HepG2 (cell line): ENCODE measurements at regions not wholly inside any gene's neighbourhood (a gene's known extent, or its start where the extent isn't known, plus 50 kb on each side); places are given as distances from the start of the nearest gene placed in this dataset.

Experiments
- DNMT1 ChIP-seq: sonication (generic); formaldehyde crosslinking; IDR thresholded peaks from 2 replicates; pipeline ENCODE4 v1.5.1; 2020; ENCODE audit warnings: mild to moderate bottlenecking, missing genetic modification reagents
- GABPA ChIP-seq, 2 experiments: IDR thresholded peaks; 2 replicates each; pipeline ENCODE4 v1.6.1; 2011 to 2016; ENCODE audit warnings: low read depth in 2 of 2, low read length in 1 of 2, missing biosample characterization in 1 of 2, missing genetic modification characterization in 1 of 2
- HNRNPUL1 ChIP-seq: fragments of 200-400 bp; formaldehyde crosslinking; IDR thresholded peaks from 2 replicates; pipeline ENCODE4 v1.6.1; 2017; ENCODE audit warnings: low read depth, mild to moderate bottlenecking, low read length, moderate library complexity
- KAT2B ChIP-seq: fragments of 150-350 bp; IDR thresholded peaks from 2 replicates; pipeline ENCODE4 v1.6.1; 2014; ENCODE audit warnings: low read depth, low read length, borderline replicate concordance
- RBFOX2 ChIP-seq: fragments of 200-400 bp; formaldehyde crosslinking; IDR thresholded peaks from 2 replicates; pipeline ENCODE4 v1.6.1; 2017; ENCODE audit warnings: low read depth, mild to moderate bottlenecking, low read length
- RXRA ChIP-seq: sonication (generic); formaldehyde crosslinking; IDR thresholded peaks from 2 replicates; pipeline ENCODE4 v1.5.1; 2020; ENCODE audit warnings: missing genetic modification reagents
- ZHX2 ChIP-seq, 2 experiments: sonication (generic) in 1 of 2; formaldehyde crosslinking in 1 of 2; IDR thresholded peaks; 2 replicates each; pipeline versions ENCODE4 v1.6.1 to v1.9.0; 2014 to 2022; ENCODE audit warnings: antibody characterized with exemption in 1 of 2, borderline replicate concordance in 1 of 2, inconsistent platforms in 1 of 2, low read depth in 1 of 2, missing genetic modification reagents in 1 of 2
- ZNF615 ChIP-seq: sonication (generic); formaldehyde crosslinking; IDR thresholded peaks from 2 replicates; pipeline ENCODE4 v1.5.0; 2020; ENCODE audit warnings: mild to moderate bottlenecking, missing genetic modification reagents, borderline replicate concordance
- ZNF7 ChIP-seq: IDR thresholded peaks from 2 replicates; pipeline ENCODE4 v1.6.1; 2016; ENCODE audit warnings: missing biosample characterization, missing genetic modification reagents
- ZNF713 ChIP-seq: sonication (generic); formaldehyde crosslinking; IDR thresholded peaks from 2 replicates; pipeline ENCODE4 v1.4.0; 2020; ENCODE audit warnings: mild to moderate bottlenecking, missing genetic modification reagents
- TF ChIP-seq, protein P1 (sequence below): sonication (generic); formaldehyde crosslinking; IDR thresholded peaks from 2 replicates; pipeline ENCODE4 v1.5.0; 2020; ENCODE audit warnings: mild to moderate bottlenecking, missing genetic modification reagents
- TF ChIP-seq, protein P2 (sequence below): fragments of 450-650 bp; IDR thresholded peaks from 2 replicates; pipeline ENCODE4 v1.6.1; 2017

- TF ChIP-seq DNMT1 (CRISPR knock-in tag) (no peak), ZNF713 (CRISPR knock-in tag) (no peak), RBFOX2 (no peak), KAT2B (no peak), ZNF615 (CRISPR knock-in tag) (no peak), ZNF7 (no peak), ZHX2 (IDR thresholded peaks at IDR 0.05; ENCODE audit: low read depth) (no peak), ZHX2 (CRISPR knock-in tag; IDR thresholded peaks at IDR 0.05; ENCODE audit: borderline replicate concordance) (no peak), RXRA (CRISPR knock-in tag) (no peak), HNRNPUL1 (no peak), GABPA (IDR thresholded peaks at IDR 0.05; ENCODE audit: low read depth, low read length) (no peak), GABPA (CRISPR knock-in tag; IDR thresholded peaks at IDR 0.05; ENCODE audit: low read depth) (no peak)
- TF ChIP-seq, protein P1, sequence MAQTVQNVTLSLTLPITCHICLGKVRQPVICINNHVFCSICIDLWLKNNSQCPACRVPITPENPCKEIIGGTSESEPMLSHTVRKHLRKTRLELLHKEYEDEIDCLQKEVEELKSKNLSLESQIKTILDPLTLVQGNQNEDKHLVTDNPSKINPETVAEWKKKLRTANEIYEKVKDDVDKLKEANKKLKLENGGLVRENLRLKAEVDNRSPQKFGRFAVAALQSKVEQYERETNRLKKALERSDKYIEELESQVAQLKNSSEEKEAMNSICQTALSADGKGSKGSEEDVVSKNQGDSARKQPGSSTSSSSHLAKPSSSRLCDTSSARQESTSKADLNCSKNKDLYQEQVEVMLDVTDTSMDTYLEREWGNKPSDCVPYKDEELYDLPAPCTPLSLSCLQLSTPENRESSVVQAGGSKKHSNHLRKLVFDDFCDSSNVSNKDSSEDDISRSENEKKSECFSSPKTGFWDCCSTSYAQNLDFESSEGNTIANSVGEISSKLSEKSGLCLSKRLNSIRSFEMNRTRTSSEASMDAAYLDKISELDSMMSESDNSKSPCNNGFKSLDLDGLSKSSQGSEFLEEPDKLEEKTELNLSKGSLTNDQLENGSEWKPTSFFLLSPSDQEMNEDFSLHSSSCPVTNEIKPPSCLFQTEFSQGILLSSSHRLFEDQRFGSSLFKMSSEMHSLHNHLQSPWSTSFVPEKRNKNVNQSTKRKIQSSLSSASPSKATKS (CRISPR knock-in tag): no peak
- TF ChIP-seq, protein P2, sequence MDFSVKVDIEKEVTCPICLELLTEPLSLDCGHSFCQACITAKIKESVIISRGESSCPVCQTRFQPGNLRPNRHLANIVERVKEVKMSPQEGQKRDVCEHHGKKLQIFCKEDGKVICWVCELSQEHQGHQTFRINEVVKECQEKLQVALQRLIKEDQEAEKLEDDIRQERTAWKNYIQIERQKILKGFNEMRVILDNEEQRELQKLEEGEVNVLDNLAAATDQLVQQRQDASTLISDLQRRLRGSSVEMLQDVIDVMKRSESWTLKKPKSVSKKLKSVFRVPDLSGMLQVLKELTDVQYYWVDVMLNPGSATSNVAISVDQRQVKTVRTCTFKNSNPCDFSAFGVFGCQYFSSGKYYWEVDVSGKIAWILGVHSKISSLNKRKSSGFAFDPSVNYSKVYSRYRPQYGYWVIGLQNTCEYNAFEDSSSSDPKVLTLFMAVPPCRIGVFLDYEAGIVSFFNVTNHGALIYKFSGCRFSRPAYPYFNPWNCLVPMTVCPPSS: no peak
Observed at GRCh38 chr14:76324133-76324532, 51.8 kb upstream of the ESRRB start (continued).
